ENCODE measurements at regions not wholly inside any gene's neighbourhood (a gene's known extent, or its start where the extent isn't known, plus 50 kb on each side); places are given as distances from the start of the nearest gene placed in this dataset.

GRCh38 chr9:7358876-7359275, 440.7 kb downstream of the DMAC1 start:
- TF ChIP-seq CTCF (IDR thresholded peaks at IDR 0.05) (no peak), POLR2A (IDR thresholded peaks at IDR 0.05) (no peak), EP300 (IDR thresholded peaks at IDR 0.05) (no peak), POLR2AphosphoS5 (IDR thresholded peaks at IDR 0.05) (no peak)
